HEK293 (cell line): ENCODE measurements at regions not wholly inside any gene's neighbourhood (a gene's known extent, or its start where the extent isn't known, plus 50 kb on each side); places are given as distances from the start of the nearest gene placed in this dataset.

Source experiments
- CTCF ChIA-PET: fragments of 350-600 bp; formaldehyde crosslinking; extraction: SDS; loops from one replicate; lab custom pipeline; 2021; ENCODE audit warnings: antibody characterized with exemption; lab: Yijun Ruan, JAX
- POLR2A ChIA-PET: fragments of 300-600 bp; formaldehyde crosslinking; extraction: SDS; loops from one replicate; lab custom pipeline; 2020; ENCODE audit warnings: antibody characterized with exemption, inconsistent platforms; lab: Yijun Ruan, JAX
- H3K27ac ChIP-seq: fragments of 200-500 bp; sonication (Bioruptor generic); 2 replicates; pipeline ENCODE4 v1.5.1; 2014; ENCODE audit warnings: low read depth, low read length, control low read depth, inconsistent platforms; ENCODE audit errors: extremely low read depth
- H3K36me3 ChIP-seq, 2 experiments: fragments of 200-500 bp in 1 of 2; sonication (Bioruptor generic) in 1 of 2; 1 replicate in 1 of 2; 2 replicates in 1 of 2; pipeline ENCODE4 v1.5.1; 2014 to 2017; ENCODE audit warnings: inconsistent platforms in 2 of 2, low read length in 2 of 2; ENCODE audit not compliant: control insufficient read depth in 2 of 2, insufficient read depth in 1 of 2
- H3K4me1 ChIP-seq: fragments of 200-500 bp; sonication (Bioruptor generic); 2 replicates; pipeline ENCODE4 v1.5.1; 2014; ENCODE audit warnings: mild to moderate bottlenecking, low read length, inconsistent platforms; ENCODE audit not compliant: control insufficient read depth, insufficient read depth
- H3K4me3 ChIP-seq: 2 replicates; pipeline ENCODE4 v1.5.1; 2011; ENCODE audit warnings: low read depth, mild to moderate bottlenecking, control low read depth, low read length, moderate library complexity
- H3K9me3 ChIP-seq: fragments of 200-500 bp; sonication (Bioruptor generic); 2 replicates; pipeline ENCODE4 v1.5.1; 2014; ENCODE audit warnings: low read depth, low read length, inconsistent platforms; ENCODE audit not compliant: control insufficient read depth, insufficient read depth
- BCL6B ChIP-seq: fragments of 450-650 bp; formaldehyde crosslinking; IDR thresholded peaks from 2 replicates; pipeline ENCODE4 v1.5.1; 2017; ENCODE audit warnings: missing biosample characterization, missing genetic modification characterization
- MEIS1 ChIP-seq: sonication (generic); formaldehyde crosslinking; IDR thresholded peaks from 2 replicates; pipeline ENCODE4 v1.8.1; 2022; ENCODE audit warnings: missing genetic modification reagents, mild to moderate bottlenecking, borderline replicate concordance
- PRDM10 ChIP-seq: fragments of 450-650 bp; formaldehyde crosslinking; IDR thresholded peaks from 2 replicates; pipeline ENCODE4 v1.5.1; 2016; ENCODE audit warnings: missing biosample characterization, missing genetic modification characterization
- REPIN1 ChIP-seq: fragments of 450-650 bp; formaldehyde crosslinking; IDR thresholded peaks from 2 replicates; pipeline ENCODE4 v1.5.1; 2017; ENCODE audit warnings: missing biosample characterization, missing genetic modification characterization, low read depth
- ZBTB6 ChIP-seq: fragments of 450-650 bp; formaldehyde crosslinking; IDR thresholded peaks from 2 replicates; pipeline ENCODE4 v1.5.1; 2017; ENCODE audit warnings: missing biosample characterization, missing genetic modification characterization
- ZNF211 ChIP-seq: fragments of 450-650 bp; formaldehyde crosslinking; IDR thresholded peaks from 2 replicates; pipeline ENCODE4 v1.5.1; 2016; ENCODE audit warnings: low read depth, missing biosample characterization, missing genetic modification characterization
- ZNF302 ChIP-seq: fragments of 450-650 bp; formaldehyde crosslinking; IDR thresholded peaks from 2 replicates; pipeline ENCODE4 v1.5.1; 2016; ENCODE audit warnings: missing biosample characterization, missing genetic modification characterization, low read depth
- ZNF311 ChIP-seq: fragments of 450-650 bp; formaldehyde crosslinking; IDR thresholded peaks from 2 replicates; pipeline ENCODE4 v1.5.1; 2017; ENCODE audit warnings: missing biosample characterization, missing genetic modification characterization, borderline replicate concordance
- ZNF335 ChIP-seq: fragments of 450-650 bp; formaldehyde crosslinking; conservative IDR thresholded peaks from 2 replicates; pipeline ENCODE4 v1.5.1; 2016; ENCODE audit warnings: missing biosample characterization, missing genetic modification characterization
- ZNF37A ChIP-seq: fragments of 450-650 bp; IDR thresholded peaks from 2 replicates; pipeline ENCODE4 v1.5.1; 2018; ENCODE audit warnings: missing biosample characterization, missing genetic modification characterization
- ZNF473 ChIP-seq: fragments of 450-650 bp; formaldehyde crosslinking; IDR thresholded peaks from 2 replicates; pipeline ENCODE4 v1.5.1; 2017; ENCODE audit warnings: missing biosample characterization, missing genetic modification characterization
- ZNF488 ChIP-seq: fragments of 450-650 bp; formaldehyde crosslinking; IDR thresholded peaks from 2 replicates; pipeline ENCODE4 v1.5.1; 2016; ENCODE audit warnings: missing biosample characterization, missing genetic modification characterization
- ZNF501 ChIP-seq: fragments of 450-650 bp; formaldehyde crosslinking; IDR thresholded peaks from 2 replicates; pipeline ENCODE4 v1.5.1; 2016; ENCODE audit warnings: missing biosample characterization, missing genetic modification characterization
- ZNF518A ChIP-seq: fragments of 450-650 bp; formaldehyde crosslinking; conservative IDR thresholded peaks from 2 replicates; pipeline ENCODE4 v1.5.1; 2016; ENCODE audit warnings: low read depth, missing biosample characterization, missing genetic modification characterization
- ZNF658 ChIP-seq: fragments of 450-650 bp; formaldehyde crosslinking; IDR thresholded peaks from 2 replicates; pipeline ENCODE4; 2016; ENCODE audit warnings: missing biosample characterization, missing genetic modification characterization
- ZNF707 ChIP-seq: fragments of 450-650 bp; formaldehyde crosslinking; IDR thresholded peaks from 2 replicates; pipeline ENCODE4 v1.5.1; 2016; ENCODE audit warnings: missing biosample characterization, missing genetic modification characterization
- ZNF792 ChIP-seq: fragments of 450-650 bp; formaldehyde crosslinking; IDR thresholded peaks from 2 replicates; pipeline ENCODE4 v1.5.1; 2016; ENCODE audit warnings: missing biosample characterization, missing genetic modification characterization
- ZSCAN30 ChIP-seq: fragments of 450-650 bp; IDR thresholded peaks from 2 replicates; pipeline ENCODE4 v1.5.1; 2018; ENCODE audit warnings: missing biosample characterization, mild to moderate bottlenecking, missing genetic modification characterization, moderate library complexity

GRCh38 chr5:174798551-174798951 lies 74.2 kb downstream of the MSX2 start:
- Histone ChIP-seq H3K27ac (no peak overlapping the region), H3K9me3 (no peaks in the 10 kb centered on the region), H3K36me3 (no peaks in the 10 kb centered on the region), H3K4me1 (no peaks in the 10 kb centered on the region), H3K4me3 (no peak overlapping the region)
- CTCF ChIA-PET = interaction anchor here (0.5 to 0.6 kb wide), 2 partner anchors 21 to 89 kb away, joined by 3 read pairs; no protein-coding TSS in a partner anchor
- TF ChIP-seq ZNF501 (tag by site-specific recombination) (no peak), MEIS1 (CRISPR knock-in tag) (no peak), ZNF37A (no peak), PRDM10 (tag by site-specific recombination) (no peak), ZNF658 (no peak), BCL6B (tag by site-specific recombination) (no peak), ZNF473 (no peak), ZSCAN30 (tag by site-specific recombination) (no peak), ZNF792 (tag by site-specific recombination) (no peak), ZBTB6 (tag by site-specific recombination) (no peak), ZNF518A (tag by site-specific recombination) (no peak), ZNF211 (no peak), ZNF302 (no peak), ZNF311 (tag by site-specific recombination) (no peak), ZNF488 (tag by site-specific recombination) (no peak), ZNF335 (tag by site-specific recombination) (no peak), REPIN1 (no peak), ZNF707 (tag by site-specific recombination) (no peak)
- TF ChIP-seq, all 188 proteins: peak for 0
- POLR2A ChIA-PET = no interaction called here
